GM06990 (cell line): ENCODE measurements at regions not wholly inside any gene's neighbourhood (a gene's known extent, or its start where the extent isn't known, plus 50 kb on each side); places are given as distances from the start of the nearest gene placed in this dataset.

ENCODE experiments used
- DNase-seq: peaks from one replicate; pipeline ENCODE4 v3.0.0-alpha.2; 2011; ENCODE audit not compliant: insufficient read length; ENCODE audit errors: extremely low read depth
- H3K27me3 ChIP-seq: replicated peaks from 2 replicates; pipeline ENCODE4 v1.6.0; 2011; ENCODE audit warnings: low read length; ENCODE audit not compliant: control insufficient read depth, insufficient read depth
- H3K36me3 ChIP-seq: 2 replicates; pipeline ENCODE4 v1.5.1; 2011; ENCODE audit warnings: low read length; ENCODE audit not compliant: control insufficient read depth, insufficient read depth
- H3K4me3 ChIP-seq: replicated peaks from 2 replicates; pipeline ENCODE4 v1.5.1; 2011; ENCODE audit warnings: low read depth, mild to moderate bottlenecking, control low read depth, low read length
- CTCF ChIP-seq: IDR thresholded peaks from 2 replicates; pipeline ENCODE4 v1.5.1; 2011; ENCODE audit warnings: low read length, control low read depth, mild to moderate bottlenecking, inconsistent platforms; ENCODE audit not compliant: insufficient read depth, poor library complexity, severe bottlenecking

- DNase-seq: no peak
- no peaks in the 10 kb centered on the region for H3K36me3 ChIP-seq
- H3K27me3 ChIP-seq: no peaks in the 10 kb centered on the region
- TF ChIP-seq CTCF: no peak
- H3K4me3 ChIP-seq: no peak overlapping the region
Measured at GRCh38 chr7:10257438-10257837, 716.2 kb upstream of the PHF14 start.

- no peak overlapping the region for H3K4me3 ChIP-seq
- TF ChIP-seq CTCF: no peak
- no peak for DNase-seq
- no peaks in the 10 kb centered on the region for H3K36me3 ChIP-seq
- no peaks in the 10 kb centered on the region for H3K27me3 ChIP-seq
Measured at GRCh38 chr7:10266976-10267375, 706.7 kb upstream of the PHF14 start.

DNA sequence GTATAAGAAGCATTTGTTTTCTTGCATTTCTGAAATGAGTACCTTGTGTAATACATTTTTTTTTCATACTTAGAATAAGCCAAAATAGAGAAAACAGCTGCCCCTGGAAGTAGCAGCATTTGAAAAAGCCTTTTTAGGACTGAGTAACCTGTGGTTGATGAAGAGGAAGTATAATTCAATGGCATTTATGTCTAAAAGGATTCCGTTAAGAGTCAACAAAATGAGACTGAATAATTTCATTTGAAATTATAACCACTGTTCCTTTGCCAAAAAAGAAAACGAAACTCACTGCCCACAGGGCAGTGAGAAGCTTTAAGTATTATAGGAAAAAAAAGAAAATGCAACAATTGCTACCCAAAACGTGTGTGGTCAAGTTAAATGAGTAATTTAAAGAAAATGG is 705.6 kb upstream of the PHF14 start:
- no peak for DNase-seq
- Histone ChIP-seq H3K36me3 (no peaks in the 10 kb centered on the region), H3K27me3 (no peaks in the 10 kb centered on the region), H3K4me3 (no peak overlapping the region)
- TF ChIP-seq CTCF: no peak

- no peaks in the 10 kb centered on the region for H3K36me3 ChIP-seq
- no peak for TF ChIP-seq CTCF
- no peaks in the 10 kb centered on the region for H3K27me3 ChIP-seq
- H3K4me3 ChIP-seq: no peak overlapping the region
- DNase-seq: no peak
Measured at GRCh38 chr7:10282909-10283308, 690.8 kb upstream of the PHF14 start.

- Histone ChIP-seq H3K4me3 (no peak overlapping the region), H3K27me3 (no peaks in the 10 kb centered on the region), H3K36me3 (no peaks in the 10 kb centered on the region)
- TF ChIP-seq CTCF: no peak
- no peak for DNase-seq
Measured at GRCh38 chr7:10284001-10284400, 689.7 kb upstream of the PHF14 start.

GRCh38 chr7:10299384-10299783 is 674.3 kb upstream of the PHF14 start:
- Histone ChIP-seq H3K36me3 (no peaks in the 10 kb centered on the region), H3K27me3 (no peaks in the 10 kb centered on the region), H3K4me3 (no peak overlapping the region)
- no peak for DNase-seq
- TF ChIP-seq CTCF: no peak
